SU-DHL-6 (cell line): ENCODE measurements at regions not wholly inside any gene's neighbourhood (a gene's known extent, or its start where the extent isn't known, plus 50 kb on each side); places are given as distances from the start of the nearest gene placed in this dataset.
"Not testable (repeated sequence)": the region's sequence is repeated elsewhere in the genome, so short reads cannot be mapped to it uniquely, and the experiment has no call there.

ENCODE experiments used
- CTCF ChIP-seq: fragments of 200-600 bp; sonication (generic); IDR thresholded peaks from one replicate; pipeline ENCODE4 v1.5.1; 2017; ENCODE audit warnings: antibody characterized with exemption, mild to moderate bottlenecking, low read length, moderate library complexity; ENCODE audit not compliant: insufficient read depth, poor library complexity, severe bottlenecking
- EZH2phosphoT487 ChIP-seq: fragments of 200-600 bp; sonication (generic), shearing (Covaris generic); conservative IDR thresholded peaks from 2 replicates; pipeline ENCODE4 v1.6.1; 2018; ENCODE audit warnings: mild to moderate bottlenecking, antibody characterized with exemption, low read length, moderate library complexity, mixed read lengths

- not testable (repeated sequence) for TF ChIP-seq CTCF, EZH2phosphoT487
Measured at GRCh38 chr16:79377082-79377481, 223.5 kb downstream of the MAF start.
